Activated CD4-positive, alpha-beta T cell treated with anti-CD3 and anti-CD28 coated beads, Interleukin-2, amount 10 ng/mL, durations not matched to agents 24 days and 14 days (primary cell): ENCODE measurements at regions not wholly inside any gene's neighbourhood (a gene's known extent, or its start where the extent isn't known, plus 50 kb on each side); places are given as distances from the start of the nearest gene placed in this dataset.

Experiments used
- DNase-seq: peaks from one replicate; pipeline ENCODE4 v3.0.0; 2022
- H3K27ac Mint-ChIP-seq: one replicate; pipeline ENCODE4 v1.8.0; 2022; ENCODE audit warnings: mild to moderate bottlenecking, mixed read lengths
- H3K27me3 Mint-ChIP-seq: one replicate; pipeline ENCODE4 v1.8.0; 2022; ENCODE audit warnings: mixed read lengths
- H3K36me3 Mint-ChIP-seq: one replicate; pipeline ENCODE4 v1.8.0; 2022; ENCODE audit warnings: low read depth, mild to moderate bottlenecking, mixed read lengths
- H3K4me1 Mint-ChIP-seq: one replicate; pipeline ENCODE4 v1.8.0; 2021; ENCODE audit warnings: mixed read lengths
- H3K4me3 Mint-ChIP-seq: one replicate; pipeline ENCODE4 v1.8.0; 2022; ENCODE audit warnings: mild to moderate bottlenecking, moderate library complexity, mixed read lengths
- H3K9me3 Mint-ChIP-seq: one replicate; pipeline ENCODE4 v1.8.0; 2021; ENCODE audit warnings: mixed read lengths
- intact Hi-C: fragments of 100-400 bp; cut with micrococcal nuclease; formaldehyde crosslinking; loops from one replicate; pipeline ENCODE4 v1.15.1; 2023

GRCh38 chr13:85742355-85742754, 56.9 kb downstream of the SLITRK6 start:
- no peak overlapping the region for H3K27ac Mint-ChIP-seq
- no peaks in the 10 kb centered on the region for H3K4me1 Mint-ChIP-seq
- intact Hi-C loops: no loop called here
- no peaks in the 10 kb centered on the region for H3K9me3 Mint-ChIP-seq
- H3K4me3 Mint-ChIP-seq: no peak overlapping the region
- no peaks in the 10 kb centered on the region for H3K36me3 Mint-ChIP-seq
- H3K27me3 Mint-ChIP-seq: no peaks in the 10 kb centered on the region
- DNase-seq: no peak

- no peaks in the 10 kb centered on the region for H3K27me3 Mint-ChIP-seq
- H3K4me3 Mint-ChIP-seq: no peak overlapping the region
- H3K27ac Mint-ChIP-seq: no peak overlapping the region
- intact Hi-C loops: no loop called here
- no peak for DNase-seq
- no peaks in the 10 kb centered on the region for H3K4me1 Mint-ChIP-seq
- H3K36me3 Mint-ChIP-seq: no peaks in the 10 kb centered on the region
- no peaks in the 10 kb centered on the region for H3K9me3 Mint-ChIP-seq
These were observed 58.2 kb downstream of the SLITRK6 start for GRCh38 chr13:85741017-85741416.

- no peak overlapping the region for H3K4me3 Mint-ChIP-seq
- H3K27me3 Mint-ChIP-seq: no peaks in the 10 kb centered on the region
- intact Hi-C loops: no loop called here
- no peak overlapping the region for H3K27ac Mint-ChIP-seq
- H3K4me1 Mint-ChIP-seq: no peaks in the 10 kb centered on the region
- no peak for DNase-seq
- H3K9me3 Mint-ChIP-seq: no peaks in the 10 kb centered on the region
- H3K36me3 Mint-ChIP-seq: no peaks in the 10 kb centered on the region
These were observed 60.4 kb downstream of the SLITRK6 start for GRCh38 chr13:85738696-85739320.

GRCh38 chr13:85737952-85738351, 61.3 kb downstream of the SLITRK6 start:
- H3K4me1 Mint-ChIP-seq: no peaks in the 10 kb centered on the region
- H3K27ac Mint-ChIP-seq: no peak overlapping the region
- no peak overlapping the region for H3K4me3 Mint-ChIP-seq
- H3K36me3 Mint-ChIP-seq: no peaks in the 10 kb centered on the region
- no peak for DNase-seq
- no peaks in the 10 kb centered on the region for H3K9me3 Mint-ChIP-seq
- intact Hi-C loops: no loop called here
- H3K27me3 Mint-ChIP-seq: no peaks in the 10 kb centered on the region

- Mint-ChIP-seq H3K4me3 (no peak overlapping the region), H3K27me3 (no peaks in the 10 kb centered on the region), H3K4me1 (no peaks in the 10 kb centered on the region), H3K36me3 (no peaks in the 10 kb centered on the region), H3K9me3 (no peaks in the 10 kb centered on the region), H3K27ac (no peak overlapping the region)
- DNase-seq: no peak
- intact Hi-C loops: no loop called here
These were observed 69.9 kb downstream of the SLITRK6 start for GRCh38 chr13:85729296-85729695.

- intact Hi-C loops: no loop called here
These were observed 70.4 kb downstream of the SLITRK6 start for GRCh38 chr13:85728811-85729210.

GRCh38 chr13:85725433-85725832, 73.8 kb downstream of the SLITRK6 start:
- intact Hi-C loops: no loop called here
- no peaks in the 10 kb centered on the region for H3K36me3 Mint-ChIP-seq
- no peak for DNase-seq
- no peaks in the 10 kb centered on the region for H3K27me3 Mint-ChIP-seq
- no peaks in the 10 kb centered on the region for H3K9me3 Mint-ChIP-seq
- H3K4me3 Mint-ChIP-seq: no peak overlapping the region
- no peak overlapping the region for H3K27ac Mint-ChIP-seq
- no peaks in the 10 kb centered on the region for H3K4me1 Mint-ChIP-seq

More at GRCh38 chr13:85728811-85729210, 70.4 kb downstream of the SLITRK6 start:
- H3K9me3 Mint-ChIP-seq: no peaks in the 10 kb centered on the region
- no peak overlapping the region for H3K4me3 Mint-ChIP-seq
- no peaks in the 10 kb centered on the region for H3K27me3 Mint-ChIP-seq
- H3K36me3 Mint-ChIP-seq: no peaks in the 10 kb centered on the region
- no peak overlapping the region for H3K27ac Mint-ChIP-seq
- H3K4me1 Mint-ChIP-seq: no peaks in the 10 kb centered on the region
- no peak for DNase-seq

- intact Hi-C loops: no loop called here
- Mint-ChIP-seq H3K36me3 (no peaks in the 10 kb centered on the region), H3K27ac (no peak overlapping the region), H3K4me3 (no peak overlapping the region), H3K4me1 (no peaks in the 10 kb centered on the region), H3K9me3 (no peaks in the 10 kb centered on the region), H3K27me3 (no peaks in the 10 kb centered on the region)
- no peak for DNase-seq
These were observed 74.4 kb downstream of the SLITRK6 start for GRCh38 chr13:85724546-85725432.

- no peaks in the 10 kb centered on the region for H3K9me3 Mint-ChIP-seq
- no peak overlapping the region for H3K4me3 Mint-ChIP-seq
- H3K27me3 Mint-ChIP-seq: no peaks in the 10 kb centered on the region
- H3K4me1 Mint-ChIP-seq: no peaks in the 10 kb centered on the region
- no peak overlapping the region for H3K27ac Mint-ChIP-seq
- intact Hi-C loops: no loop called here
- DNase-seq: no peak
- H3K36me3 Mint-ChIP-seq: no peaks in the 10 kb centered on the region
These were observed 79.5 kb downstream of the SLITRK6 start for GRCh38 chr13:85719749-85720148.

GRCh38 chr13:85717921-85718320, 81.3 kb downstream of the SLITRK6 start:
- no peak for DNase-seq
- Mint-ChIP-seq H3K4me3 (no peak overlapping the region), H3K36me3 (no peaks in the 10 kb centered on the region), H3K9me3 (no peaks in the 10 kb centered on the region), H3K4me1 (no peaks in the 10 kb centered on the region), H3K27ac (no peak overlapping the region), H3K27me3 (no peaks in the 10 kb centered on the region)
- intact Hi-C loops: no loop called here

- H3K27ac Mint-ChIP-seq: no peak overlapping the region
- H3K27me3 Mint-ChIP-seq: no peaks in the 10 kb centered on the region
- intact Hi-C loops: no loop called here
These were observed 88.7 kb downstream of the SLITRK6 start for GRCh38 chr13:85710545-85710944.

GRCh38 chr13:85709721-85710120, 89.5 kb downstream of the SLITRK6 start:
- intact Hi-C loops: no loop called here
- no peak overlapping the region for H3K27ac Mint-ChIP-seq
- H3K4me3 Mint-ChIP-seq: no peak overlapping the region
- DNase-seq: no peak
- no peaks in the 10 kb centered on the region for H3K9me3 Mint-ChIP-seq
- no peaks in the 10 kb centered on the region for H3K4me1 Mint-ChIP-seq
- H3K36me3 Mint-ChIP-seq: no peaks in the 10 kb centered on the region
- H3K27me3 Mint-ChIP-seq: no peaks in the 10 kb centered on the region

More at GRCh38 chr13:85710545-85710944, 88.7 kb downstream of the SLITRK6 start:
- DNase-seq: no peak
- Mint-ChIP-seq H3K36me3 (no peaks in the 10 kb centered on the region), H3K4me1 (no peaks in the 10 kb centered on the region), H3K9me3 (no peaks in the 10 kb centered on the region), H3K4me3 (no peak overlapping the region)

- no peak overlapping the region for H3K4me3 Mint-ChIP-seq
- no peak for DNase-seq
- no peak overlapping the region for H3K27ac Mint-ChIP-seq
- no peaks in the 10 kb centered on the region for H3K36me3 Mint-ChIP-seq
- intact Hi-C loops: no loop called here
- no peaks in the 10 kb centered on the region for H3K4me1 Mint-ChIP-seq
- no peaks in the 10 kb centered on the region for H3K27me3 Mint-ChIP-seq
- H3K9me3 Mint-ChIP-seq: no peaks in the 10 kb centered on the region
These were observed 90.1 kb downstream of the SLITRK6 start for GRCh38 chr13:85709072-85709471.

- Mint-ChIP-seq H3K4me3 (no peak overlapping the region), H3K27ac (no peak overlapping the region), H3K9me3 (no peaks in the 10 kb centered on the region), H3K27me3 (no peaks in the 10 kb centered on the region), H3K4me1 (no peaks in the 10 kb centered on the region), H3K36me3 (no peaks in the 10 kb centered on the region)
- no peak for DNase-seq
- intact Hi-C loops: no loop called here
These were observed 98.3 kb downstream of the SLITRK6 start for GRCh38 chr13:85700906-85701305.
